CD4-positive, alpha-beta memory T cell (primary cell): ENCODE measurements at regions not wholly inside any gene's neighbourhood (a gene's known extent, or its start where the extent isn't known, plus 50 kb on each side); places are given as distances from the start of the nearest gene placed in this dataset.
A peak's percentile ranks its signal among the peaks of the same experiment; 100 is the strongest.
"Not testable (repeated sequence)": the region's sequence is repeated elsewhere in the genome, so short reads cannot be mapped to it uniquely, and the experiment has no call there.

ENCODE experiments used
- CTCF ChIA-PET: fragments of 350-600 bp; sonication (Branson Sonifier 250); formaldehyde crosslinking; loops from one replicate; lab custom pipeline; 2021; ENCODE audit warnings: inconsistent platforms; ENCODE audit not compliant: partially characterized antibody; lab: Charles Lee
- POLR2A ChIA-PET: fragments of 350-600 bp; sonication (Branson Sonifier 250); formaldehyde crosslinking; loops from one replicate; lab custom pipeline; 2021; ENCODE audit not compliant: partially characterized antibody; lab: Charles Lee
- DNase-seq, 5 donors: peaks; one replicate each; pipeline versions ENCODE4 v3.0.0 to v3.0.0-alpha.2; 2020 to 2022; ENCODE audit warnings: mixed read lengths in 1 of 5
- H3K27ac ChIP-seq: one replicate; pipeline ENCODE4 v1.7.0; 2013; ENCODE audit warnings: low read depth, low read length
- H3K27me3 ChIP-seq: 2 replicates; pipeline ENCODE4 v1.7.0; 2013; ENCODE audit warnings: mild to moderate bottlenecking, low read length, moderate library complexity; ENCODE audit not compliant: insufficient read depth
- H3K36me3 ChIP-seq: 2 replicates; pipeline ENCODE4 v1.7.0; 2013; ENCODE audit warnings: mild to moderate bottlenecking, low read length, moderate library complexity; ENCODE audit not compliant: insufficient read depth
- H3K4me1 ChIP-seq: 2 replicates; pipeline ENCODE4 v1.7.0; 2013; ENCODE audit warnings: mild to moderate bottlenecking, low read length, moderate library complexity; ENCODE audit not compliant: insufficient read depth
- H3K4me3 ChIP-seq, 2 donors: one replicate each; pipeline ENCODE4 v1.7.0; 2013; ENCODE audit warnings: low read length in 2 of 2, mild to moderate bottlenecking in 1 of 2
- H3K9me3 ChIP-seq, 2 donors: one replicate each; pipeline ENCODE4 v1.7.0; 2013; ENCODE audit warnings: low read length in 2 of 2, control low read depth in 1 of 2; ENCODE audit not compliant: control insufficient read depth in 1 of 2
- H3K27ac Mint-ChIP-seq, 7 donors: one replicate each; pipeline ENCODE4 v1.8.0; 2020 to 2021; ENCODE audit warnings: mixed read lengths in 7 of 7, mild to moderate bottlenecking in 6 of 7, inconsistent platforms in 3 of 7, moderate library complexity in 3 of 7
- H3K27me3 Mint-ChIP-seq, 2 donors: one replicate each; pipeline ENCODE4 v1.8.0; 2020 to 2021; ENCODE audit warnings: mixed read lengths in 2 of 2
- H3K36me3 Mint-ChIP-seq, 2 donors: one replicate each; pipeline ENCODE4 v1.8.0; 2020 to 2021; ENCODE audit warnings: mixed read lengths in 2 of 2, inconsistent platforms in 1 of 2, mild to moderate bottlenecking in 1 of 2
- H3K4me1 Mint-ChIP-seq, 4 donors: one replicate each; pipeline ENCODE4 v1.8.0; 2020 to 2021; ENCODE audit warnings: mixed read lengths in 4 of 4, mild to moderate bottlenecking in 1 of 4
- H3K4me3 Mint-ChIP-seq, 8 donors: one replicate each; pipeline ENCODE4 v1.8.0; 2020 to 2021; ENCODE audit warnings: mixed read lengths in 8 of 8, mild to moderate bottlenecking in 7 of 8, moderate library complexity in 6 of 8, inconsistent platforms in 3 of 8
- H3K9me3 Mint-ChIP-seq, 8 donors: one replicate each; pipeline ENCODE4 v1.8.0; 2020 to 2021; ENCODE audit warnings: mixed read lengths in 8 of 8, mild to moderate bottlenecking in 5 of 8, inconsistent platforms in 3 of 8, moderate library complexity in 1 of 8
- intact Hi-C: fragments of 100-400 bp; cut with micrococcal nuclease; formaldehyde crosslinking; loops from one replicate; pipeline ENCODE4 v1.15.1; 2023

GRCh38 chrX:89811440-89811839 lies 110.3 kb upstream of the TGIF2LX start:
- POLR2A ChIA-PET, H3K4me3 Mint-ChIP-seq, H3K27me3 Mint-ChIP-seq, H3K27ac Mint-ChIP-seq, H3K4me3 ChIP-seq, H3K9me3 Mint-ChIP-seq, H3K4me1 Mint-ChIP-seq, H3K27me3 ChIP-seq, CTCF ChIA-PET, DNase-seq, intact Hi-C loops, H3K4me1 ChIP-seq, H3K27ac ChIP-seq, H3K9me3 ChIP-seq, H3K36me3 Mint-ChIP-seq, H3K36me3 ChIP-seq: not testable (repeated sequence)

- DNase-seq, H3K27ac ChIP-seq, H3K36me3 ChIP-seq, H3K4me3 Mint-ChIP-seq, H3K36me3 Mint-ChIP-seq, H3K4me1 ChIP-seq, H3K9me3 ChIP-seq, intact Hi-C loops, H3K27me3 Mint-ChIP-seq, H3K27ac Mint-ChIP-seq, CTCF ChIA-PET, H3K27me3 ChIP-seq, H3K4me3 ChIP-seq, H3K4me1 Mint-ChIP-seq, POLR2A ChIA-PET, H3K9me3 Mint-ChIP-seq: not testable (repeated sequence)
These were observed 82.0 kb upstream of the TGIF2LX start for GRCh38 chrX:89839723-89840122.

DNA sequence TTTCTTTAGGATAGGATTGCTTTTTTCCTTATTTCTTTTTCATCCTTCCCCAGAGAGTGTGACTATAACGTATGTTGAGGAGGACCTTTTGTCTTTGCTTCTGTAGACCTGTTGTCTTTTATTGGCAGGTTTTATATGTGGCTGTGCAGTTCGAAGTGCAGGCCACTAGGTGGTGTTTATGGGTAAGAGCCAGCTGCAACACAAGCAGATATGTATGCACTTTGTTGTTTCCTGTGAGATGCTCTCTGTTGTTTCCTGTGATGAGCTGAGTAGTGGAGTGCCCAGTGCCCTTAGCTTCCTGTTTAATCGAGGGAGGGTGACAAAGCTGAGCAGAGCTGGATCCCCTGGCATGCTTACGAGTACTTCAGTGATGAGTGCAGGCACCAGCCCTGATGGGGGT lies 50.0 kb upstream of the TGIF2LX start:
- peak in 4 of 5 donors; percentile 41 to 45 (median 44) for DNase-seq
- H3K9me3 ChIP-seq, H3K4me3 ChIP-seq, intact Hi-C loops, H3K4me1 Mint-ChIP-seq, H3K27ac ChIP-seq, H3K27me3 Mint-ChIP-seq, H3K36me3 ChIP-seq, H3K36me3 Mint-ChIP-seq, H3K27ac Mint-ChIP-seq, POLR2A ChIA-PET, H3K27me3 ChIP-seq, H3K4me3 Mint-ChIP-seq, H3K4me1 ChIP-seq, CTCF ChIA-PET, H3K9me3 Mint-ChIP-seq: not testable (repeated sequence)
